ENCODE measurements at regions not wholly inside any gene's neighbourhood (a gene's known extent, or its start where the extent isn't known, plus 50 kb on each side); places are given as distances from the start of the nearest gene placed in this dataset.
A peak's percentile ranks its signal among the peaks of the same experiment; 100 is the strongest.

DNA sequence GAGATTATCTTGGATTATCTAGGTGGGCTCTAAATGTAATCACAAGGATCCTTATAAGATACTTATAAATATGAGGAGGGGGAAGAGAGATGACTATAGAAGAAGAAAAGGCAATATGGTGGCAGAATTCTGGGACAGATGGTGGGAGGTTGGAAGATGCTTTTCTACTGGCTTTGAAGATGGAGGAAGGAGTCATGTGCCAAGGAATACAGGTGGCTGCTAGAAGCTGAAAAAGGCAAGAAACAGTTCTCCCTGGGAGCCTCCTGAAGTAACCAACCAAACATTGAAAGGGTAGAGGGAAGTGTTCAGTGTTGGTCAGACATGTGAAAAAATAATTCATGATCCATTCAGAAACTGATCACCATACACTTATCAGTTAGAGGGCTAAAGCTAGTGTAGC, 213.3 kb downstream of the WDR11 start:
- H3K4me3 Mint-ChIP-seq = no peak overlapping the region
- H3K36me3 Mint-ChIP-seq (ENCODE audit: low read depth) = no peaks in the 10 kb centered on the region
- H3K4me1 Mint-ChIP-seq = no peaks in the 10 kb centered on the region
- DNase-seq (no peak), ATAC-seq (no peak)
- H3K27ac Mint-ChIP-seq = no peak overlapping the region
- H3K9me3 Mint-ChIP-seq = no peaks in the 10 kb centered on the region
- peaks cover 4% of the 10 kb centered on the region for H3K27me3 Mint-ChIP-seq

DNA sequence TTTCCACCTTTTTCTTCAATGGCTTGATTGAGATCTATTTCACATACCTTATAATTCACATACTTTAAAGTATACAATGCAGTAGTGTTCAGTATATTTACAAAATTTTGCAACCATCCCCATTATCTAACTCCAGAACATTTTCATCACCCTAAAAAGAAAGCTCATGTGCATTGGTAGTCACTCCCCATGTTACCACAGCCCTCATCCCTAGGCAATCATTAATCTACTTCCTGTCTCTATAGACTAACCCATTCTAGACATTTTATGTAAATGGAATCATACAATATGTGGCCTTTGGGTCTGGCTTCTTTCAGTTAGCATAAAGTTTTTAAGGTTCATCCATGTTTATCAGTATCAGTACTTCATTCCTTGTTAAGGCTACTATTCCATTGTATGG, 214.2 kb downstream of the WDR11 start:
- Mint-ChIP-seq H3K9me3 (peaks cover 3% of the 10 kb centered on the region), H3K27ac (no peak overlapping the region), H3K36me3 (ENCODE audit: low read depth) (no peaks in the 10 kb centered on the region), H3K4me1 (no peaks in the 10 kb centered on the region), H3K4me3 (no peak overlapping the region), H3K27me3 (peaks cover 4% of the 10 kb centered on the region)
- ATAC-seq = no peak
- no peak for DNase-seq

- no peak overlapping the region for H3K4me3 Mint-ChIP-seq
- peaks cover 3% of the 10 kb centered on the region for H3K9me3 Mint-ChIP-seq
- H3K36me3 Mint-ChIP-seq (ENCODE audit: low read depth) = no peaks in the 10 kb centered on the region
- peak; percentile 46 for ATAC-seq
- DNase-seq = no peak
- H3K27me3 Mint-ChIP-seq = peaks cover 4% of the 10 kb centered on the region
- no peak overlapping the region for H3K27ac Mint-ChIP-seq
- H3K4me1 Mint-ChIP-seq = no peaks in the 10 kb centered on the region
Measured at GRCh38 chr10:121069061-121069850, 218.1 kb downstream of the WDR11 start.

DNA sequence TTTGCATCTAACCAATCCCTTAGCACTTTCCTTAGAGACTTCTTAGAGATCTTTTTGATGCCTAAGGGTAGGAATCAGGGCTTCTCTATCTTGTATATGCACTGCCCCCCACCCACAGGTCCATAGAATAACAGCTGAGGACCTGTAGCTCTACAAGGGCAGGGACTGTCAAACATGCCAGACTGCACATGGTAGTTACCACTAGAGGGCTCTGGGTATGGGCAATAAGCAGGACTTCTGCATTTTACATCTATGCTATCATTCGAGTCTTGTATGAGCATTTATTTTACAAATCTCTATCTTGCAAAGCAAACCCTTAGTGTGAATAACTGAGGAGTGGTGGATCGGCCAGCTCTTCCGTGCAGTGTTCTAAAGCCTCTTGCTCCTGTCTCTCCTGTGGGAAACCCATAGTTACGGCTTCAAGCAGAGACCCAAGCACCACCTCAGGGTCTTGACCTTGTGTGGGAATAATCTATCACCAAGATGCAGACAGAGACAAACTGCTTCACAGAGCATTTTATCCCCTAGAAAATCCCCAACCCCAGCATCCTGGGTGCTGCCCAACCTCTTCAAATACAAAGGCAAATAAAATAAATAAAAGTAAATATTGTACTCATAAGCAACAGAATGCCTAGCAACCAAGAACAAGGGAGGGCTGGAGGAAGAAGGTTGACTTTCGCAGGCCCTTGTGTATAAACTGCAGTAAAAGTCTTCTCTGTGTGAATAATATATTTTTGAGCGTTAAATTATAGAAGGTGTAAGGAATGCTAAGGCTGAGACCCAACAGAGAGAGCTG, 219.3 kb downstream of the WDR11 start:
- no peaks in the 10 kb centered on the region for H3K4me1 Mint-ChIP-seq
- peaks cover 3% of the 10 kb centered on the region for H3K9me3 Mint-ChIP-seq
- no peaks in the 10 kb centered on the region for H3K36me3 Mint-ChIP-seq (ENCODE audit: low read depth)
- no peak overlapping the region for H3K4me3 Mint-ChIP-seq
- ATAC-seq (no peak), DNase-seq (no peak)
- no peak overlapping the region for H3K27ac Mint-ChIP-seq
- peaks cover 4% of the 10 kb centered on the region for H3K27me3 Mint-ChIP-seq

DNA sequence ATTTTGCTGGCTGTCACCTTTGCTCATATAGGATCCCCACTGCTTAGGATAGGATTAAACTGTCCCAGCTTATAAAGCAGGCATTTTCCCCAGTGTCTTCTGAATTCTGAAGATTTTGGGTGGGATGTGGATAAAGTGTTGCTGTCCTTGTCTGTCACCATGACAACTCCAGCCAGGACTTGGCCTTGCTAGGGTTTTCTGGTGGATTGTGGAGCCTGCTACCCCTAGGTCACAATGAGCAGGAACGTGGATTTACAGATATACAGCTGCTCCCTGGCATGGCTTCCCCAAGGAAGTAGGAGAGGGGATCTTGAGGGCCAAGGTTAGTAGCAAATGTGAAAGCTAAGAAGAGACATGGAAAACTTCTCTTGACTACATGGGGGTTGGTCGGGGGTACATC, 220.7 kb downstream of the WDR11 start:
- Mint-ChIP-seq H3K27me3 (peaks cover 4% of the 10 kb centered on the region), H3K4me1 (no peaks in the 10 kb centered on the region), H3K9me3 (peaks cover 3% of the 10 kb centered on the region), H3K27ac (no peak overlapping the region), H3K36me3 (ENCODE audit: low read depth) (no peaks in the 10 kb centered on the region), H3K4me3 (no peak overlapping the region)
- no peak for ATAC-seq
- no peak for DNase-seq

- Mint-ChIP-seq H3K4me1 (no peaks in the 10 kb centered on the region), H3K4me3 (no peak overlapping the region), H3K27ac (no peak overlapping the region), H3K9me3 (peaks cover 3% of the 10 kb centered on the region), H3K36me3 (ENCODE audit: low read depth) (no peaks in the 10 kb centered on the region), H3K27me3 (no peaks in the 10 kb centered on the region)
- no peak for ATAC-seq
- no peak for DNase-seq
Measured at GRCh38 chr10:121073728-121074127, 222.6 kb downstream of the WDR11 start.

DNA sequence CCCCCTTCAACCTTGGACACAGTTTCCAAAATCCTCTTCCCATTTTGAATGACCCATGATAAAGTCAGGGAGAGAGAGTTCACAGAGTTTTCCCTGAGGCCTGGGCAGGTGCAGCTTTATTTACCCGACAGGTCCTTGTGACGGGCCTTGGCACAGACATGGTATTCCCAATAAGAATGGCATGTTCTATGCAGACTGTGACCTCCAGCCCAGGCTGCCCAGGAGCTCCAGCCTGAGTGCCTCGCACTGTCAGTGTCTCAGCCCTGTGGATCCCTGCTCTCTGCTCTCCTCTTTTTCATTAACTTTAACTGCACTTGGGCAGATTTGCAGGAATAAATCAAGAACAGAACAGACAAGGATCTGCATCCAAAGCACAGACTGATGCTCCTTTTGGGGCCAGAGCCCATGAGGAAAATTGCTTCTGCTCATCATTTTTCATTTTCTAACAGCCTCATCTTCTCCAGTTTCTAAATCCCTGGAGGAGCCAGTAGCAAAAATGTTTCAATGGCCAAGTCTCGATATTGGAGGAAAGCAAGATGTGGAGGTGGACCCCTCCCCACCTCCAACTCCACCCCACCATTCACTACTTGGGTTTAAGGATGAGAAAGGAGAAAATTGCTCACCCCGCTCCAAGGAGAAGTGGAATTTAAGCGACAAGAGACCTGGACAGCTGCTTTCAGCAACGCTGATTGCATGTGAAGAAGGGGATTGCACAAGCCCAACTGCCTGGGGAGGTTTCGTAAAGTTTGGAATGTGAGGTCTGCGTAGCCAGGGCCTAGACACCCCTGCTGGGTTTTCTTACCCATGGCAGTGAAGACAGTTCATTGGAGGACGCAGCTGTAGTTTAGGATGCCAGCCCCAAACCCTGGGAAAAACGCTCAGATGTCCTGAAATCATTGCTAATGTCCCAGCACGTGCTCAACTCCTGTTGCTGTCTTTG, 225.9 kb downstream of the WDR11 start:
- Mint-ChIP-seq H3K9me3 (no peaks in the 10 kb centered on the region), H3K27me3 (no peaks in the 10 kb centered on the region), H3K27ac (no peak overlapping the region), H3K4me1 (no peaks in the 10 kb centered on the region), H3K4me3 (no peak overlapping the region), H3K36me3 (ENCODE audit: low read depth) (no peaks in the 10 kb centered on the region)
- DNase-seq = no peak
- ATAC-seq = no peak

- H3K9me3 Mint-ChIP-seq = no peaks in the 10 kb centered on the region
- no peak for DNase-seq
- H3K27me3 Mint-ChIP-seq = no peaks in the 10 kb centered on the region
- H3K4me1 Mint-ChIP-seq = no peaks in the 10 kb centered on the region
- no peak overlapping the region for H3K27ac Mint-ChIP-seq
- H3K36me3 Mint-ChIP-seq (ENCODE audit: low read depth) = no peaks in the 10 kb centered on the region
- ATAC-seq = no peak
- H3K4me3 Mint-ChIP-seq = no peak overlapping the region
Measured at GRCh38 chr10:121078036-121078435, 226.9 kb downstream of the WDR11 start.

DNA sequence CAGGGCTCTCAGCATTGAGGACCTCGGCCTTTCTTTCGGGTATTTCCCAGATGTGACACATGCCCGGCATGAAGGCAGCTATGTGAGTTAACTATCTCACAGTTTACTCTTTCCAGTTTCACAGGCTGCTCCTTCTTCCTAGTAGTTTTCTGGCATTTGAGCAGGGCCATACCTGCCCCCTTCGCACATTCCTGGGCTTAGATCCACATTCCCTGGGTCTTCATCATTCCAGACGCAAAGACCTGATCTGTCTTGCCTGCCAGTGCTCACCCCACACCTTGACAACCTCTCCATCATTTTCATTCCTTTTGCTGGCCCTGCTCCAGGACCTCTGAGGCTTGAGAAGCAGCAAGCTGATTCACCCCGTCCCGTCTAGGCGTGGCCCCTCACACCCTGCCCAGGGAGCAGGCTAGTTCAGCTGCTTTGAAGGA, 227.5 kb downstream of the WDR11 start:
- no peaks in the 10 kb centered on the region for H3K27me3 Mint-ChIP-seq
- no peaks in the 10 kb centered on the region for H3K4me1 Mint-ChIP-seq
- no peak overlapping the region for H3K4me3 Mint-ChIP-seq
- H3K9me3 Mint-ChIP-seq = no peaks in the 10 kb centered on the region
- no peak overlapping the region for H3K27ac Mint-ChIP-seq
- H3K36me3 Mint-ChIP-seq (ENCODE audit: low read depth) = no peaks in the 10 kb centered on the region
- no peak for ATAC-seq
- DNase-seq = no peak

GRCh38 chr10:121079226-121079625, 228.1 kb downstream of the WDR11 start:
- H3K27ac Mint-ChIP-seq = no peak overlapping the region

GRCh38 chr10:121080281-121080891, 229.2 kb downstream of the WDR11 start:
- H3K4me3 Mint-ChIP-seq = no peak overlapping the region
- H3K27ac Mint-ChIP-seq = no peak overlapping the region
- H3K4me1 Mint-ChIP-seq = no peaks in the 10 kb centered on the region
- DNase-seq (no peak), ATAC-seq (no peak)
- no peaks in the 10 kb centered on the region for H3K36me3 Mint-ChIP-seq (ENCODE audit: low read depth)
- no peaks in the 10 kb centered on the region for H3K27me3 Mint-ChIP-seq
- no peaks in the 10 kb centered on the region for H3K9me3 Mint-ChIP-seq

More at GRCh38 chr10:121079226-121079625, 228.1 kb downstream of the WDR11 start:
- ATAC-seq = no peak
- DNase-seq = no peak
- no peaks in the 10 kb centered on the region for H3K27me3 Mint-ChIP-seq
- no peaks in the 10 kb centered on the region for H3K4me1 Mint-ChIP-seq
- H3K9me3 Mint-ChIP-seq = no peaks in the 10 kb centered on the region
- H3K4me3 Mint-ChIP-seq = no peak overlapping the region
- no peaks in the 10 kb centered on the region for H3K36me3 Mint-ChIP-seq (ENCODE audit: low read depth)

DNA sequence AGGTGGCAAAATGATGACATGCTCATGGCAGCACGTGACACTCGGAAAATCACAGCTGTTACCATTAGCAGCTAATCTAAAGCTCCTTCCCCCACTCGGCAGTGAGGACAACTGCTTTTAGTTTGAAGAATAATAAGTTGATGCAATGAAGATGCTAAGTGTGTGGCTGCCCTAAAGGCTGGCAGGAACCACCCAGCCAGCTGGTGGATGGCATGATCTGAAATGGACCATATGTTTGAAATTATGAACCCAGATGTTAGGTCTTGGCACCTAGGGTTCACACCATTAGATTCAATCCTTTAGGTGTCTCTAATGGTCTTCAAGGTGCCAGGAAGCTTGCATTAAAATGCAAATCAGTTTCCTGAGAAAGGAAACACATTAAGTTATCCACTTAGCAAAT, 230.1 kb downstream of the WDR11 start:
- ATAC-seq (no peak), DNase-seq (no peak)
- H3K9me3 Mint-ChIP-seq = no peaks in the 10 kb centered on the region
- no peak overlapping the region for H3K27ac Mint-ChIP-seq
- no peak overlapping the region for H3K4me3 Mint-ChIP-seq
- H3K36me3 Mint-ChIP-seq (ENCODE audit: low read depth) = no peaks in the 10 kb centered on the region
- no peaks in the 10 kb centered on the region for H3K27me3 Mint-ChIP-seq
- no peaks in the 10 kb centered on the region for H3K4me1 Mint-ChIP-seq

- ATAC-seq = no peak
- DNase-seq = no peak
- no peaks in the 10 kb centered on the region for H3K9me3 Mint-ChIP-seq
- no peak overlapping the region for H3K4me3 Mint-ChIP-seq
- H3K36me3 Mint-ChIP-seq (ENCODE audit: low read depth) = no peaks in the 10 kb centered on the region
- H3K4me1 Mint-ChIP-seq = no peaks in the 10 kb centered on the region
- H3K27me3 Mint-ChIP-seq = no peaks in the 10 kb centered on the region
- no peak overlapping the region for H3K27ac Mint-ChIP-seq
Measured at GRCh38 chr10:121082984-121083383, 231.8 kb downstream of the WDR11 start.

DNA sequence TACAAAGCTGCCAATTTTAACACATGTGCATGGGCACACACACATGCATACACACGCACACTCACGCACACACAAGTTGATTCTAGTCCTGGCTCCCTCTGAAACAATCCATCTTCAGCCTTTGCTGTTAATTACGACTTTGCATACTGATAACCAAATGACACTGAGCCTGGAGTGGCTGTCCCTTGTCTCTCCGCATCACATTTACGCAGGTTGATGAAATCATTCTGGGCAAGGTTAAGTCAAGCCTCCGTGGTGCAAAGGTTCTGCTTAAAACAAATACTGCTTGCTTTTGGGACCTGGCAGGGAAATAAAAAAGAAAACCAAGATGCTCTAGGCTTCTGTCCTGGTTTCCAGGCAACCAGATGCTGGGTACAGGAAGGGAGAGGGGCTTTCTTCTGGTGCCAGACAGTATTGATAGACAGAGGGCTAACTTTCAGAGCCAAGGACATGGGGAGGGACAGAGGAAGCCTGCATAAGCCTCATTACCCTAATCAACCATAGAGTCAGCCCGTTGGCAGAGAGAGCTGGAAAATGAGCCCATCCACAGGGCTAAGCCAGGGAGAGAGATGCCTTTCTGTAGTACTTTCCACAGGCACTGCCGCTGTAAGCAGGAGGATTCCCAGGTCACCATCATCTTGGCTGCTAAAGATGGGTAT, 233.0 kb downstream of the WDR11 start:
- Mint-ChIP-seq H3K9me3 (no peaks in the 10 kb centered on the region), H3K36me3 (ENCODE audit: low read depth) (no peaks in the 10 kb centered on the region), H3K27ac (no peak overlapping the region), H3K27me3 (no peaks in the 10 kb centered on the region), H3K4me1 (no peaks in the 10 kb centered on the region), H3K4me3 (no peak overlapping the region)
- ATAC-seq = no peak
- no peak for DNase-seq
